SU-DHL-6 (cell line): ENCODE measurements at regions not wholly inside any gene's neighbourhood (a gene's known extent, or its start where the extent isn't known, plus 50 kb on each side); places are given as distances from the start of the nearest gene placed in this dataset.

ENCODE experiments used
- CTCF ChIP-seq: fragments of 200-600 bp; sonication (generic); IDR thresholded peaks from one replicate; pipeline ENCODE4 v1.5.1; 2017; ENCODE audit warnings: antibody characterized with exemption, mild to moderate bottlenecking, low read length, moderate library complexity; ENCODE audit not compliant: insufficient read depth, poor library complexity, severe bottlenecking
- EZH2phosphoT487 ChIP-seq: fragments of 200-600 bp; sonication (generic), shearing (Covaris generic); conservative IDR thresholded peaks from 2 replicates; pipeline ENCODE4 v1.6.1; 2018; ENCODE audit warnings: mild to moderate bottlenecking, antibody characterized with exemption, low read length, moderate library complexity, mixed read lengths

GRCh38 chr4:167428156-167428555 lies 193.9 kb upstream of the SPOCK3 start:
- TF ChIP-seq CTCF (no peak), EZH2phosphoT487 (no peak)
